Stimulated activated naive CD8-positive, alpha-beta T cell treated with anti-CD3 and anti-CD28 coated beads, Interleukin-15, Interleukin-2, amounts not matched to agents 100 ng/mL and 50 ng/mL, for 24 hours (primary cell): ENCODE measurements at regions not wholly inside any gene's neighbourhood (a gene's known extent, or its start where the extent isn't known, plus 50 kb on each side); places are given as distances from the start of the nearest gene placed in this dataset.
"Not testable (repeated sequence)": the region's sequence is repeated elsewhere in the genome, so short reads cannot be mapped to it uniquely, and the experiment has no call there.

Source experiments
- H3K27ac Mint-ChIP-seq: one replicate; pipeline ENCODE4 v1.8.0; 2021; ENCODE audit warnings: mild to moderate bottlenecking, mixed read lengths
- H3K27me3 Mint-ChIP-seq: one replicate; pipeline ENCODE4 v1.8.0; 2021; ENCODE audit warnings: mixed read lengths
- H3K36me3 Mint-ChIP-seq: one replicate; pipeline ENCODE4 v1.8.0; 2021; ENCODE audit warnings: low read depth, mixed read lengths
- H3K4me1 Mint-ChIP-seq: one replicate; pipeline ENCODE4 v1.8.0; 2021; ENCODE audit warnings: low read depth, mixed read lengths
- H3K4me3 Mint-ChIP-seq: one replicate; pipeline ENCODE4 v1.8.0; 2021; ENCODE audit warnings: mild to moderate bottlenecking, mixed read lengths
- H3K9me3 Mint-ChIP-seq: one replicate; pipeline ENCODE4 v1.8.0; 2021; ENCODE audit warnings: mixed read lengths

DNA sequence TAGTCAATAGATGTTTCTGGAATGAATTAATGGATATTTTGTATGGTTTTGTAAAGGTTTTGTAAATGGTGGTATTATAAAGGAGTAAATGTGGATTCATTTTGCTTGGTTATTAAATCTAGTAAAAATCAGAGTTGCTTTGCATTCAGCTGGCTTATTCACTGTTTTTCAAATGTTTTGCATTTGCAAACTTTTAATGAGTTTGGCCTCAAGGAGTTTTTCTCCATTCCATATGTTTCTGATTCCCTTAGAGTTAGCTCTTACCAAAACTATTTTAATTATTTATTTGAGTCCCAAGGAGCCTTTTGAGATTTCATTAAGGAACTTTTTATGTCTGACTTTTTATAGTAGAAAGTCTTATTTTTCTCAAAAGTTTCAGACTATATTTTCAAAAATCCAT lies 992.2 kb downstream of the DIPK2A start:
- H3K9me3 Mint-ChIP-seq: no peaks in the 10 kb centered on the region
- H3K27ac Mint-ChIP-seq: no peak overlapping the region
- no peak overlapping the region for H3K4me3 Mint-ChIP-seq
- H3K27me3 Mint-ChIP-seq: no peaks in the 10 kb centered on the region
- no peaks in the 10 kb centered on the region for H3K36me3 Mint-ChIP-seq
- no peaks in the 10 kb centered on the region for H3K4me1 Mint-ChIP-seq

DNA sequence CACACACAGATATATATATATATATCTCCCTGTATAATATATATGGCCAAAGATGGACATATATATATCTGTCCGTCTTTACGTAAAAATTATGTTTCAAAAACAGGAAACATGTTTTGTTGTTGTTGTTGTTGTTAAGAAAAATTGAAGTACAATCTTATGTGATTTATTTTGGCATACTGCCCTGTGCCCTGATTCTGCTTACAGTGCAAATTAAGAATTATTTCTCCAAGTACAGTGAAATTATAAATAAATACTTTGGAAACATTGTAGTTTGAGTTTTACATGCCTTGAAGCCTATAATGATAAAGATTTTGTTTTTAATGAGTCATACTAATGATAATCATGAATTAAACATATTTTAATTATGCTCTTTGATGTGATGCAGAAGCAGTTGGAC lies 994.9 kb downstream of the DIPK2A start:
- Mint-ChIP-seq H3K4me3 (no peak overlapping the region), H3K4me1 (no peaks in the 10 kb centered on the region), H3K9me3 (no peaks in the 10 kb centered on the region), H3K36me3 (no peaks in the 10 kb centered on the region), H3K27me3 (no peaks in the 10 kb centered on the region), H3K27ac (no peak overlapping the region)

DNA sequence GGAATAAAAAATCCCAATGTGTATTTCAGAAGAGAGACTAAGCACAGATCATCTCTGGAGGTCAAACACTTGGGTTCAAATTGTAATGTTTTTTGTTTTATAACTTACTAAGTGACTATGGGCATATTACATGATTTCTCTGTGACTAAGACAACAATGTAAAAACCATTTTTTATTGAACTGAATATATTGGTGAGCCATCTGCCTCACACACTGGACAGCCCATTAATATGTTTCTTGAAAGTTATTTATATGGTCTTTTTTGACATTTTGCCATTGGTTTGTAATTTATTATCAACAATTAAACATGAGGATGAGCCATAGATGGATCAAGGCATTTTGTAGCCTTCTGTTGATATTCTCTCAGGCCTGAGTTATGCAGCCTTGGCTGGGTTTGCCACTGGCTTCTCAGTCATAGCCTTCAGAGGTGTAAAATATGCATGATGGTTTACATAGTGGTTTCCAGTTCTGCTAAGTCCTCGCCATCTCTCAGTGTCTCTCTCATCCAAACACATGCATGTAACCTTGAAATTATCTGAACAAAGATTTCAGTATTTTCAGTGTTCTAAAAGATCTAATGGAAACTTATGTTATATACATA lies 997.2 kb downstream of the DIPK2A start:
- Mint-ChIP-seq H3K4me1 (no peaks in the 10 kb centered on the region), H3K36me3 (no peaks in the 10 kb centered on the region), H3K27ac (no peak overlapping the region)

DNA sequence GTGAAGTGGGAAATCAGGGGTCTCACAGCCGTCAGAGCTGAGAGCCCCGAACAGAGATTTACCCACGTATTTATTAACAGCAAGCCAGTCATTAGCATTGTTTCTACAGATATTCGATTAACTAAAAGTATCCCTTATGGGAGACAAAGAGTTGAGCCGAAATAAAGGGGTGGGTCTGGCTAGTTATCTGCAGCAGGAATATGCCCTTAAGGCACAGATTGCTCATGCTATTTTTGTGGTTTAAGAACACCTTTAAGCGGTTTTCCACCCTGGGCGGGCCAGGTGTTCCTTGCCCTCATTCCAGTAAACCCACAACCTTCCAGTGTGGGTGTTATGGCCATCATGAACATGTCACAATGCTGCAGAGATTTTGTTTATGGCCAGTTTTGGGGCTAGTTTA lies 1012.9 kb downstream of the DIPK2A start:
- H3K4me1 Mint-ChIP-seq, H3K4me3 Mint-ChIP-seq, H3K27me3 Mint-ChIP-seq, H3K36me3 Mint-ChIP-seq, H3K9me3 Mint-ChIP-seq, H3K27ac Mint-ChIP-seq: not testable (repeated sequence)

More for the DNA sequence above, 997.2 kb downstream of the DIPK2A start:
- Mint-ChIP-seq H3K4me3 (no peak overlapping the region), H3K9me3 (no peaks in the 10 kb centered on the region), H3K27me3 (no peaks in the 10 kb centered on the region)

GRCh38 chr3:144989807-144990206 lies 1018.2 kb downstream of the DIPK2A start:
- no peak overlapping the region for H3K4me3 Mint-ChIP-seq

GRCh38 chr3:144995856-144996255 lies 1024.2 kb downstream of the DIPK2A start:
- no peaks in the 10 kb centered on the region for H3K27me3 Mint-ChIP-seq
- H3K27ac Mint-ChIP-seq: no peak overlapping the region
- no peaks in the 10 kb centered on the region for H3K36me3 Mint-ChIP-seq
- no peak overlapping the region for H3K4me3 Mint-ChIP-seq
- H3K9me3 Mint-ChIP-seq: peaks cover 7% of the 10 kb centered on the region
- no peaks in the 10 kb centered on the region for H3K4me1 Mint-ChIP-seq

More at GRCh38 chr3:144989807-144990206, 1018.2 kb downstream of the DIPK2A start:
- Mint-ChIP-seq H3K27me3 (no peaks in the 10 kb centered on the region), H3K27ac (no peak overlapping the region), H3K4me1 (no peaks in the 10 kb centered on the region), H3K9me3 (peaks cover 3% of the 10 kb centered on the region), H3K36me3 (no peaks in the 10 kb centered on the region)

DNA sequence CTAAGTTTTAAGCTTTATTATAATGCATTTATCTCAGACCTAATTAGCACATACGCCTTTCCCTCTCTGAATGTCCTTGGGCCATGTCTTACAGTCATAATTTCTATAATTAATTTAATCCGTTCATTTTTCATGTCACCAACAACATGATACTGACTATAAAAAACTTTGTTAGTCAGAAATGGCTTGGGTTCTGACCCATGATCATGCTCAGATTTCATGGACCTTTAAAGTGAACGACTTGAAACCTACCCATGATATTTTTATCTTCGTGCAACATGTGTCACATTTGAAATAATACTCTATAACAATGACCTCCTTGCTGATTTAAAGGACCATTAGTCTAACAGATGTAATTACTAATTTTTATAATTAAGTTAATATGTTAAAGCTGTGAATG lies 1033.8 kb downstream of the DIPK2A start:
- Mint-ChIP-seq H3K27me3 (no peaks in the 10 kb centered on the region), H3K9me3 (peaks cover 4% of the 10 kb centered on the region), H3K36me3 (no peaks in the 10 kb centered on the region), H3K27ac (no peak overlapping the region), H3K4me3 (no peak overlapping the region), H3K4me1 (no peaks in the 10 kb centered on the region)

GRCh38 chr3:145006271-145006670 lies 1034.6 kb downstream of the DIPK2A start:
- Mint-ChIP-seq H3K4me3 (no peak overlapping the region), H3K27me3 (no peaks in the 10 kb centered on the region), H3K36me3 (no peaks in the 10 kb centered on the region), H3K4me1 (no peaks in the 10 kb centered on the region), H3K27ac (no peak overlapping the region), H3K9me3 (peaks cover 2% of the 10 kb centered on the region)

DNA sequence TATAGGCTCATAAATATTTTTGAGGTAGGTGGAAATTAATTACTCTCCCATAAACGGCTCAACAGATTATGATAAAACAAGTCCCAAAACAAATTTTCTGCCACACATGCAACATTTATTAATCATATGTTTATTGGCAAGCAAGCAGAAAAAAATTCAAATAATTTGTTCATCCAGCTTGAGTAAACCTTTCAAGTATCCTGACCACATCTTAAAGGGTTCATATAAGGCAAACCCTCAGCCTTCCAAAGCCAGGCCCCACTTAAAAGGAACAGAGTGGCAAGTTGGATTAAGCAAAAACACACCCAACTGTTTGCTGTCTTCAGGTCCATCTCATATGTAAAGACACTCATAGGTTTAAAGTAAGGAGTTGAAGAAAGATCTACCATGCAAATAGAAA lies 1042.3 kb downstream of the DIPK2A start:
- Mint-ChIP-seq H3K27me3 (no peaks in the 10 kb centered on the region), H3K27ac (no peak overlapping the region), H3K4me1 (no peaks in the 10 kb centered on the region), H3K36me3 (no peaks in the 10 kb centered on the region), H3K9me3 (peaks cover 8% of the 10 kb centered on the region), H3K4me3 (no peak overlapping the region)

GRCh38 chr3:145015253-145015652 lies 1043.6 kb downstream of the DIPK2A start:
- H3K4me1 Mint-ChIP-seq: no peaks in the 10 kb centered on the region
- H3K9me3 Mint-ChIP-seq: peaks cover 8% of the 10 kb centered on the region
- H3K27ac Mint-ChIP-seq: no peak overlapping the region
- no peak overlapping the region for H3K4me3 Mint-ChIP-seq
- no peaks in the 10 kb centered on the region for H3K27me3 Mint-ChIP-seq
- H3K36me3 Mint-ChIP-seq: no peaks in the 10 kb centered on the region

GRCh38 chr3:145017959-145018358 lies 1046.3 kb downstream of the DIPK2A start:
- no peaks in the 10 kb centered on the region for H3K4me1 Mint-ChIP-seq
- H3K4me3 Mint-ChIP-seq: no peak overlapping the region
- no peaks in the 10 kb centered on the region for H3K36me3 Mint-ChIP-seq
- no peak overlapping the region for H3K27ac Mint-ChIP-seq
- peaks cover 8% of the 10 kb centered on the region for H3K9me3 Mint-ChIP-seq
- no peaks in the 10 kb centered on the region for H3K27me3 Mint-ChIP-seq

DNA sequence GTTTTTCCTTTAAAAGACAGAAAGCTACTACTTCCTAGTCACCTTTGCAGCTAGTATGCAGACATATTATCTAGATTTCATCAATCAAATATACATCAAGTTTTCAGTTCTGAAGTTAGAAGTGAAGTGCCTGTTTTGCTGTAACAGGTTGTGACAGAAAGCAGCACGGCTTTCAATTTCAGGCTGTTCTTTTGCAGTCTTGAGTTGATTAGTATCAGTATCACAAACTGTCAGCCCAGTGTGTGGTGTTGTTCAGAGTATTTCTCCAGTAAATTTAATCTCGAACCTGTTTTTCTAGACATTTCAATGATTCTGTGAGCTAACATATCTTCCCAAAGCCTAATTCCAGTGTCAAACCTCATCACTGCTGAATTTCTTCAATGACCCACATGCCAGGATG lies 1050.8 kb downstream of the DIPK2A start:
- Mint-ChIP-seq H3K36me3 (no peaks in the 10 kb centered on the region), H3K4me1 (no peaks in the 10 kb centered on the region), H3K9me3 (peaks cover 11% of the 10 kb centered on the region), H3K27ac (no peak overlapping the region), H3K4me3 (no peak overlapping the region), H3K27me3 (no peaks in the 10 kb centered on the region)

GRCh38 chr3:145024700-145025099 lies 1053.1 kb downstream of the DIPK2A start:
- H3K4me3 Mint-ChIP-seq: no peak overlapping the region
- H3K9me3 Mint-ChIP-seq: peaks cover 16% of the 10 kb centered on the region
- no peaks in the 10 kb centered on the region for H3K4me1 Mint-ChIP-seq
- no peaks in the 10 kb centered on the region for H3K36me3 Mint-ChIP-seq
- no peaks in the 10 kb centered on the region for H3K27me3 Mint-ChIP-seq
- H3K27ac Mint-ChIP-seq: no peak overlapping the region

DNA sequence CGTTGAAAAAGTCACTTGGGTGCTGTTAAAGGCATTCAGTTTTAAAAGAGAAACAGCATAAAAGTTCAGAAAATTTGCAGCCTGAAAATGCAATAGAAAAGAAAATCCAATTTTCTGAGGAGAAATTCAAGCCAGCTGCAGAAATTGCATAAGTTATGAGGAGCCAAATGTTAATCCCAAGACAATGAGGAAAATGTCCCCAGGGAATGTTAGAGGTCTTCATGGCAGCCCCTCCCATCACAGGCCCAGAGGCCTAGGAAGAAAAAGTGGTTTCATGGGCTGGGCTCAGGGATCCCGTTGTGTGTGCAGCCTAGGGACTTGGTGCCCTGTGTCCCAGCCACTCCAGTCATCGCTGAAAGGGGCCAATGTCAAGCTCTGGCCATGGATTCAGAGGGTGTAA lies 1055.6 kb downstream of the DIPK2A start:
- H3K36me3 Mint-ChIP-seq, H3K27ac Mint-ChIP-seq, H3K4me1 Mint-ChIP-seq, H3K27me3 Mint-ChIP-seq, H3K4me3 Mint-ChIP-seq: not testable (repeated sequence)
- H3K9me3 Mint-ChIP-seq: peaks cover 23% of the 10 kb centered on the region

DNA sequence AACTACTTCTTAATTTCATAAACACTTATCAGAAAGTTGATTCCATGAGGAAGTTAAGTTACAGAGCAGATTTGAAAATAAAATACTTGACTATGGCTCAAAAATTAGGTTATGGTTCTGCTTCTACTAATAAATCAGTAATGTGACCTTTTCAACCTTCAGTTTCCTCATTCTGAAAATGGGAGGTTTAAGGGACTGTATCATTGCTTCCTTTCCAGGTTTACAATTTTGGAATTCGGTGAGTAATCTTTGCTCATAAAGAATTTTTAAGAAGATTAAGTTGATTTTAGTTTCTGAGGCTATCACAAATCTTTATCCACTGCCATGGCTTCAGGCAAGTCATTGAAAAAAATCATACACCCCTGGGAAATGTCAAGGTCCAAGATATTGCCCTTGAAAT lies 1061.2 kb downstream of the DIPK2A start:
- Mint-ChIP-seq H3K9me3 (peaks cover 12% of the 10 kb centered on the region), H3K27me3 (no peaks in the 10 kb centered on the region), H3K27ac (no peak overlapping the region), H3K4me3 (no peak overlapping the region), H3K36me3 (no peaks in the 10 kb centered on the region), H3K4me1 (no peaks in the 10 kb centered on the region)

DNA sequence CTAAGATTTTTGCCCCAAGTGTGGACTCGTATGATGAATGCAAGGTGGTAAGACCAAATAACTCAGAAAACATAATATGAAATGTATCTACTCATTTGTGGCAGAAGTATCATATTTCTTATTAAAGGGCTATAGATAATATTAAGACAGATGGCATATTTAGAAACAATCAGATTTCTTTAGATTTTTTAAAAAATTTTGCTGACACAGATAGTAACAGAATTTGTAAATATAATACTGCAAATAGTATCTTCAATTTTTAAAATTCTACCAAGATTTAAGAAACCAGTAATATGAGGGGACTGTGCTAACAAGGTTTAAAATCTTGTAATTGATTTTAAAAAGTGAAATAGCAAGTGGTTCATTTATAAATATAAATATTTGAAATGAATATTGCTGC lies 1064.1 kb downstream of the DIPK2A start:
- Mint-ChIP-seq H3K27ac (no peak overlapping the region), H3K4me3 (no peak overlapping the region), H3K36me3 (no peaks in the 10 kb centered on the region), H3K27me3 (no peaks in the 10 kb centered on the region), H3K4me1 (no peaks in the 10 kb centered on the region), H3K9me3 (peaks cover 7% of the 10 kb centered on the region)
